Gastroesophageal sphincter (tissue), 4 donors: ENCODE measurements at regions not wholly inside any gene's neighbourhood (a gene's known extent, or its start where the extent isn't known, plus 50 kb on each side); places are given as distances from the start of the nearest gene placed in this dataset.
"Not testable (repeated sequence)": the region's sequence is repeated elsewhere in the genome, so short reads cannot be mapped to it uniquely, and the experiment has no call there.

Experiments
- ATAC-seq: fragments of 150-250 bp; one replicate; pipeline ENCODE4 v1.9.1; 2016; ENCODE audit warnings: mild to moderate bottlenecking, moderate library complexity
- H3K27ac ChIP-seq, 4 donors: fragments of 200-600 bp; sonication (generic) in 3 of 4; 1 replicate in 3 of 4; 2 replicates in 1 of 4; pipeline ENCODE4 v1.5.1; 2016 to 2019
- H3K27me3 ChIP-seq: fragments of 200-600 bp; sonication (generic); one replicate; pipeline ENCODE4 v1.5.1; 2019
- H3K36me3 ChIP-seq, 2 donors: fragments of 200-600 bp; sonication (generic); one replicate each; pipeline ENCODE4 v1.5.1; 2019; ENCODE audit warnings: control low read depth in 1 of 2
- H3K4me1 ChIP-seq, 3 donors: fragments of 200-600 bp; sonication (generic); 1 replicate in 2 of 3; 2 replicates in 1 of 3; pipeline ENCODE4 v1.5.1; 2016 to 2019; ENCODE audit warnings: control low read depth in 2 of 3
- H3K4me3 ChIP-seq, 2 donors: fragments of 200-600 bp; sonication (generic); one replicate each; pipeline ENCODE4 v1.5.1; 2019; ENCODE audit warnings: mild to moderate bottlenecking in 1 of 2, moderate library complexity in 1 of 2
- H3K9me3 ChIP-seq, 3 donors: fragments of 200-600 bp; sonication (generic); one replicate each; pipeline ENCODE4 v1.5.1; 2017 to 2019; ENCODE audit warnings: control low read depth in 2 of 3
- EP300 ChIP-seq: sonication (generic); formaldehyde crosslinking; IDR thresholded peaks from one replicate; pipeline ENCODE4 v1.6.1; 2017; ENCODE audit warnings: antibody characterized with exemption, mild to moderate bottlenecking
- POLR2A ChIP-seq, 2 donors: fragments of 450-650 bp; IDR thresholded peaks; one replicate each; pipeline ENCODE4 v1.6.1; 2017; ENCODE audit warnings: antibody characterized with exemption in 2 of 2, mild to moderate bottlenecking in 2 of 2, moderate library complexity in 1 of 2
- POLR2AphosphoS5 ChIP-seq: sonication (generic); formaldehyde crosslinking; IDR thresholded peaks from one replicate; pipeline ENCODE4 v1.6.1; 2017; ENCODE audit warnings: antibody characterized with exemption
- WGBS, 2 donors: methylation state at CpG; one replicate each; pipeline ENCODE4 v1.1.5; 2018; ENCODE audit warnings: low coverage in 1 of 2; 5-methylcytosine and 5-hydroxymethylcytosine counted together
- TF ChIP-seq, protein P1 (sequence below), 4 experiments: fragments of 200-600 bp in 2 of 4; fragments of 450-650 bp in 2 of 4; sonication (generic) in 1 of 4; IDR thresholded peaks; one replicate each; pipeline ENCODE4 v1.5.1; 2017 to 2019; ENCODE audit warnings: antibody characterized with exemption in 4 of 4, mild to moderate bottlenecking in 2 of 4, moderate library complexity in 2 of 4

- no peak for ATAC-seq
- WGBS, 2 donors = 59 to 69% methylated on average over 1 to 3 of the region's 3 CpGs
- Histone ChIP-seq H3K27me3 (no peaks in the 10 kb centered on the region), H3K9me3 (no peaks in the 10 kb centered on the region), H3K4me3 (no peak overlapping the region), H3K4me1 (no peaks in the 10 kb centered on the region), H3K36me3 (no peaks in the 10 kb centered on the region), H3K27ac (no peak overlapping the region)
- no peak for TF ChIP-seq EP300
- TF ChIP-seq POLR2A (IDR thresholded peaks at IDR 0.05) = no peak
- TF ChIP-seq, protein P1, sequence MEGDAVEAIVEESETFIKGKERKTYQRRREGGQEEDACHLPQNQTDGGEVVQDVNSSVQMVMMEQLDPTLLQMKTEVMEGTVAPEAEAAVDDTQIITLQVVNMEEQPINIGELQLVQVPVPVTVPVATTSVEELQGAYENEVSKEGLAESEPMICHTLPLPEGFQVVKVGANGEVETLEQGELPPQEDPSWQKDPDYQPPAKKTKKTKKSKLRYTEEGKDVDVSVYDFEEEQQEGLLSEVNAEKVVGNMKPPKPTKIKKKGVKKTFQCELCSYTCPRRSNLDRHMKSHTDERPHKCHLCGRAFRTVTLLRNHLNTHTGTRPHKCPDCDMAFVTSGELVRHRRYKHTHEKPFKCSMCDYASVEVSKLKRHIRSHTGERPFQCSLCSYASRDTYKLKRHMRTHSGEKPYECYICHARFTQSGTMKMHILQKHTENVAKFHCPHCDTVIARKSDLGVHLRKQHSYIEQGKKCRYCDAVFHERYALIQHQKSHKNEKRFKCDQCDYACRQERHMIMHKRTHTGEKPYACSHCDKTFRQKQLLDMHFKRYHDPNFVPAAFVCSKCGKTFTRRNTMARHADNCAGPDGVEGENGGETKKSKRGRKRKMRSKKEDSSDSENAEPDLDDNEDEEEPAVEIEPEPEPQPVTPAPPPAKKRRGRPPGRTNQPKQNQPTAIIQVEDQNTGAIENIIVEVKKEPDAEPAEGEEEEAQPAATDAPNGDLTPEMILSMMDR (IDR thresholded peaks at IDR 0.05) = no peak
- no peak for TF ChIP-seq POLR2AphosphoS5
Measured at GRCh38 chr12:33184161-33184560, 255.5 kb downstream of the SYT10 start.

- Histone ChIP-seq H3K4me3 (no peak overlapping the region), H3K27ac (no peak overlapping the region), H3K9me3 (no peaks in the 10 kb centered on the region), H3K27me3 (no peaks in the 10 kb centered on the region), H3K4me1 (no peaks in the 10 kb centered on the region), H3K36me3 (no peaks in the 10 kb centered on the region)
- WGBS, 2 donors = 0 to 13% methylated on average over 1 of the region's 1 CpG
- ATAC-seq = no peak
- TF ChIP-seq, protein P1 (IDR thresholded peaks at IDR 0.05) = no peak
- TF ChIP-seq EP300 (no peak), POLR2AphosphoS5 (no peak), POLR2A (IDR thresholded peaks at IDR 0.05) (no peak)
Measured at GRCh38 chr12:33182485-33182884, 257.1 kb downstream of the SYT10 start.

GRCh38 chr12:33180918-33181317 lies 258.7 kb downstream of the SYT10 start:
- WGBS, 2 donors = 29 to 100% methylated on average over 1 of the region's 1 CpG
- Histone ChIP-seq H3K9me3 (no peaks in the 10 kb centered on the region), H3K36me3 (no peaks in the 10 kb centered on the region), H3K27ac (no peak overlapping the region), H3K4me3 (no peak overlapping the region), H3K4me1 (no peaks in the 10 kb centered on the region), H3K27me3 (no peaks in the 10 kb centered on the region)
- ATAC-seq = no peak
- no peak for TF ChIP-seq POLR2A (IDR thresholded peaks at IDR 0.05)
- TF ChIP-seq EP300 = no peak
- TF ChIP-seq, protein P1 (IDR thresholded peaks at IDR 0.05) = no peak
- no peak for TF ChIP-seq POLR2AphosphoS5

- WGBS, 2 donors = 63 to 83% methylated on average over 2 of the region's 3 CpGs
Measured at GRCh38 chr12:33166260-33166659, 269.7 kb upstream of the PKP2 start.

DNA sequence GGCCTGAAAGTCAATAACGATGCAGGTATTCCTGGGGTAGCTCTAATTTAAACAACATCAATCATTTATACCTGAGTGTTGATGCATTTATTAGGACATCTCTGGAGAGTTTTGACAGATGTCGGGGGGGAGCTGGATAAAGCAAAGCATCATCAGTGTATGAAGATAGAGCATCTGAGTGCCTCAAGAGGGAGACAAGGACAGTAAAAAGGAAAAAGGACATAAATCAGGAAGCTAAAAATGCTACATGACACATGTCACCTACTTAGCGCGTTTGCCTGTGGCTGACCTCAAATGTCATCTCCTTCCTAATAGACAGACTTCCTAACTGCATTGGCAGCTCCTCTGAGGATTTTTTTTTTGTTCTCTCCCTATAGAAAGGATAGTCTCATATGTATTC lies 259.5 kb upstream of the PKP2 start:
- Histone ChIP-seq H3K4me1 (no peaks in the 10 kb centered on the region), H3K9me3 (peaks cover 0 to 30% (median 0%) of the 10 kb centered on the region in 3 donors), H3K36me3 (no peaks in the 10 kb centered on the region), H3K27me3 (no peaks in the 10 kb centered on the region), H3K4me3 (no peak overlapping the region), H3K27ac (no peak overlapping the region)
- WGBS, 2 donors = 48 to 62% methylated on average over 4 of the region's 4 CpGs
- ATAC-seq = no peak
- no peak for TF ChIP-seq EP300
- TF ChIP-seq, protein P1 (IDR thresholded peaks at IDR 0.05) = no peak
- no peak for TF ChIP-seq POLR2A (IDR thresholded peaks at IDR 0.05)
- TF ChIP-seq POLR2AphosphoS5 = no peak

More at GRCh38 chr12:33166260-33166659, 269.7 kb upstream of the PKP2 start:
- H3K9me3 ChIP-seq = peaks cover 0 to 16% (median 0%) of the 10 kb centered on the region in 3 donors
- not testable (repeated sequence) for H3K4me1 ChIP-seq, H3K36me3 ChIP-seq, H3K27ac ChIP-seq, H3K4me3 ChIP-seq, ATAC-seq, H3K27me3 ChIP-seq

DNA sequence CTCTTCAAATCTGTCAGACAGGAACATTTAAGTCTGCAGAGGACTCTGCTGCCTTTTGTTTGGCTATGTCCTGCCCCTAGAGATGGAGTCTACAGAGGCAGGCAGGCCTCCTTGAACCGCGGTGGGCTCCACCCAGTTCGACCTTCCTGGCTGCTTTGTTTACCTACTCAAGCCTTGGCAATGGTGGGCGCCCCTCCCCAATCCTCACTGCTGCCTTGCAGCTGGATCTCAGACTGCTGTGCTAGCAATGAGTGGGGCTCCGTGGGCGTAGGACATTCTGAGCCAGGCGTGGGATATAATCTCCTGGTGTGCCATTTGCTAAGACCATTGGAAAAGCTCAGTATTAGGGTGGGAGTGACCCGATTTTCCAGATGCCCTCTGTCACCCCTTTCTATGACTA lies 250.7 kb upstream of the PKP2 start:
- not testable (repeated sequence) for H3K27me3 ChIP-seq, H3K27ac ChIP-seq, H3K4me3 ChIP-seq, H3K4me1 ChIP-seq, H3K36me3 ChIP-seq, ATAC-seq
- WGBS, 2 donors = 98% methylated on average over 7 of the region's 8 CpGs; no CpG with 5 or more reads in 1 of the 2 donors
- H3K9me3 ChIP-seq = peaks cover 0 to 28% (median 0%) of the 10 kb centered on the region in 3 donors
